Uterus (tissue), 3 donors: ENCODE measurements at regions not wholly inside any gene's neighbourhood (a gene's known extent, or its start where the extent isn't known, plus 50 kb on each side); places are given as distances from the start of the nearest gene placed in this dataset.
"Not testable (repeated sequence)": the region's sequence is repeated elsewhere in the genome, so short reads cannot be mapped to it uniquely, and the experiment has no call there.

Experiments
- DNase-seq, 2 donors: peaks; one replicate each; pipeline ENCODE4 v3.0.0-alpha.2; 2019 to 2020
- H3K27ac ChIP-seq, 2 donors: fragments of 200-600 bp; sonication (generic); 1 replicate in 1 of 2; 2 replicates in 1 of 2; pipeline ENCODE4 v1.5.1; 2016 to 2018
- H3K27me3 ChIP-seq, 2 donors: fragments of 200-600 bp; sonication (generic); one replicate each; pipeline ENCODE4 v1.5.1; 2018 to 2019; ENCODE audit warnings: control low read depth in 1 of 2
- H3K36me3 ChIP-seq, 2 donors: fragments of 200-600 bp; sonication (generic); one replicate each; pipeline ENCODE4 v1.5.1; 2019; ENCODE audit warnings: control low read depth in 1 of 2
- H3K4me1 ChIP-seq, 2 donors: fragments of 200-600 bp; sonication (generic); one replicate each; pipeline ENCODE4 v1.5.1; 2018 to 2019; ENCODE audit warnings: control low read depth in 1 of 2
- H3K4me3 ChIP-seq, 2 donors: fragments of 200-600 bp; sonication (generic); 1 replicate in 1 of 2; 2 replicates in 1 of 2; pipeline ENCODE4 v1.5.1; 2018 to 2019; ENCODE audit warnings: mild to moderate bottlenecking in 1 of 2
- H3K9me3 ChIP-seq, 2 donors: fragments of 200-600 bp; sonication (generic); one replicate each; pipeline ENCODE4 v1.5.1; 2019; ENCODE audit warnings: control low read depth in 1 of 2
- POLR2A ChIP-seq, 2 donors: fragments of 450-650 bp; IDR thresholded peaks; one replicate each; pipeline ENCODE4 v1.6.1; 2016; ENCODE audit warnings: antibody characterized with exemption in 2 of 2, mild to moderate bottlenecking in 1 of 2, moderate library complexity in 1 of 2
- intact Hi-C: fragments of 100-400 bp; cut with DNase I; formaldehyde crosslinking; loops from one replicate; pipeline ENCODE4 v1.15.1; 2023; ENCODE audit warnings: low total_unique reads
- TF ChIP-seq, protein P1 (sequence below), 4 experiments: fragments of 200-600 bp in 2 of 4; fragments of 450-650 bp in 2 of 4; sonication (generic) in 2 of 4; IDR thresholded peaks; one replicate each; pipeline ENCODE4 v1.5.1; 2016 to 2019; ENCODE audit warnings: antibody characterized with exemption in 4 of 4, mild to moderate bottlenecking in 2 of 4, moderate library complexity in 1 of 4
- donor health status: DM: yes; HTN: yes; CAD: no.

DNA sequence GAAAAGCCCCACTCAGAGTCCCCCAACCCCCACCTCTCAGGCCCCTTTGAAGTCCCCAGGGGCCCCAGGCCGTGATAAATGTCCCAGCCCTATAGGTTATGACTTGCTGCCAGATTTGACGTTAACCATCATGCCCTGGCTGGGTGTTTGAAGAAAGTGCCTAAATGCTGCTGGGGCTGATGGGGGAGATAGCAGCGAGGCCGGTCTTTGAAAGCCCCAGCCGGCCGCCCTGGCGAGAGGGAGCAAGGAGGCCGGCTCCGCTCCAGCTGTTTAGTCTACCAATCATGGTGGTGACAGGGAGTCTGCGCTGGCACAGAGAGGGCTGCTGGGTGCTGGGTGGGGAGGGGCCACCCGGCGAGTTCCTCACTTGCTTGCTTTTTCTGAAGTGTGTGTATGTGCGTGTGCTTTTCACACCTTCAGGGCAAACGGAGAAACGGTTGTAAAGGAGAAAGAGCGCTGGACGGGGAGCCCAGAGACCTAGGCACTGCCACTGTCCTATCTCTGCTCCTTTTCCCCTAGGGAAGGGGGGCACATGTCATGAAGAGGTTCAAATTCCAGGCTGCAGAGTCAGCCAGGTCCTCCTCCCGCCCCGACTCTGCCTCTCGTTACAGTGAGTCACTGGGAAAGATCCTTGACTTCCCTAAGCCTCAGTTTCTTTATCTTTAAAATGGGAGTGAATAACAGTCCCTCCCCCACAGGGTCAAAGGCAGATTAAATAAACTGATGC, 126.1 kb upstream of the HAND1 start:
- H3K4me3 ChIP-seq: no peak overlapping the region
- no peaks in the 10 kb centered on the region for H3K27me3 ChIP-seq
- intact Hi-C loops: no loop called here
- no peaks in the 10 kb centered on the region for H3K36me3 ChIP-seq
- no peak for DNase-seq
- no peak overlapping the region for H3K27ac ChIP-seq
- TF ChIP-seq, protein P1, sequence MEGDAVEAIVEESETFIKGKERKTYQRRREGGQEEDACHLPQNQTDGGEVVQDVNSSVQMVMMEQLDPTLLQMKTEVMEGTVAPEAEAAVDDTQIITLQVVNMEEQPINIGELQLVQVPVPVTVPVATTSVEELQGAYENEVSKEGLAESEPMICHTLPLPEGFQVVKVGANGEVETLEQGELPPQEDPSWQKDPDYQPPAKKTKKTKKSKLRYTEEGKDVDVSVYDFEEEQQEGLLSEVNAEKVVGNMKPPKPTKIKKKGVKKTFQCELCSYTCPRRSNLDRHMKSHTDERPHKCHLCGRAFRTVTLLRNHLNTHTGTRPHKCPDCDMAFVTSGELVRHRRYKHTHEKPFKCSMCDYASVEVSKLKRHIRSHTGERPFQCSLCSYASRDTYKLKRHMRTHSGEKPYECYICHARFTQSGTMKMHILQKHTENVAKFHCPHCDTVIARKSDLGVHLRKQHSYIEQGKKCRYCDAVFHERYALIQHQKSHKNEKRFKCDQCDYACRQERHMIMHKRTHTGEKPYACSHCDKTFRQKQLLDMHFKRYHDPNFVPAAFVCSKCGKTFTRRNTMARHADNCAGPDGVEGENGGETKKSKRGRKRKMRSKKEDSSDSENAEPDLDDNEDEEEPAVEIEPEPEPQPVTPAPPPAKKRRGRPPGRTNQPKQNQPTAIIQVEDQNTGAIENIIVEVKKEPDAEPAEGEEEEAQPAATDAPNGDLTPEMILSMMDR (IDR thresholded peaks at IDR 0.05): no peak
- no peak for TF ChIP-seq POLR2A (IDR thresholded peaks at IDR 0.05)
- H3K9me3 ChIP-seq: no peaks in the 10 kb centered on the region
- H3K4me1 ChIP-seq: no peaks in the 10 kb centered on the region

- H3K4me3 ChIP-seq: no peak overlapping the region
- H3K27ac ChIP-seq: no peak overlapping the region
- H3K9me3 ChIP-seq: no peaks in the 10 kb centered on the region
- no peaks in the 10 kb centered on the region for H3K36me3 ChIP-seq
- H3K4me1 ChIP-seq: no peaks in the 10 kb centered on the region
- TF ChIP-seq POLR2A (IDR thresholded peaks at IDR 0.05): no peak
- TF ChIP-seq, protein P1 (IDR thresholded peaks at IDR 0.05): no peak
- H3K27me3 ChIP-seq: no peaks in the 10 kb centered on the region
- DNase-seq: no peak
- intact Hi-C loops: no loop called here
These were observed 125.5 kb upstream of the HAND1 start for GRCh38 chr5:154603485-154603884.

GRCh38 chr5:154603011-154603410, 125.0 kb upstream of the HAND1 start:
- Histone ChIP-seq H3K27me3 (no peaks in the 10 kb centered on the region), H3K27ac (no peak overlapping the region), H3K4me1 (no peaks in the 10 kb centered on the region), H3K36me3 (no peaks in the 10 kb centered on the region), H3K9me3 (no peaks in the 10 kb centered on the region), H3K4me3 (no peak overlapping the region)
- TF ChIP-seq POLR2A (IDR thresholded peaks at IDR 0.05): no peak
- TF ChIP-seq, protein P1 (IDR thresholded peaks at IDR 0.05): no peak
- DNase-seq: no peak
- intact Hi-C loops: no loop called here

GRCh38 chr5:154601014-154601413, 123.0 kb upstream of the HAND1 start:
- Histone ChIP-seq H3K4me1 (no peaks in the 10 kb centered on the region), H3K27me3 (no peaks in the 10 kb centered on the region), H3K27ac (no peak overlapping the region), H3K9me3 (no peaks in the 10 kb centered on the region), H3K36me3 (no peaks in the 10 kb centered on the region), H3K4me3 (no peak overlapping the region)
- intact Hi-C loops: no loop called here
- DNase-seq: no peak
- TF ChIP-seq, protein P1 (IDR thresholded peaks at IDR 0.05): no peak
- no peak for TF ChIP-seq POLR2A (IDR thresholded peaks at IDR 0.05)

DNA sequence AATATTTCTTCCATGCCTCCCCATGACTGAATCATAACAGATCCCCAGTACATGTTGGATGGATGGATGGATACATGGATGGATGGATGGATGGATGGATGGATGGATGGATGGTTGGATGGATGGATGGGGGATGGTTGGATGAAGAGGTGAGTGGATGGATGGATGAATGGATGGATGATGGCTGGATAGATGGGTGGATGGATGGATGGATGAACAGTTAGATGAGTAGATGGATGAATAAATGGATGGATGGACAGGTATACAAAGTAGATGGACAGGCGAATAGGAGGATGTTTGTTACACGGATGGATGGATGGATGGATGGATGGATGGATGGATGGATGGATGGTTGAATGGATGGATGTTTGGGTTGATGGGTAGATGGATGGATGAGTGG, 120.0 kb upstream of the HAND1 start:
- DNase-seq: no peak
- TF ChIP-seq, protein P1 (IDR thresholded peaks at IDR 0.05): no peak
- TF ChIP-seq POLR2A (IDR thresholded peaks at IDR 0.05): no peak
- Histone ChIP-seq H3K36me3 (no peaks in the 10 kb centered on the region), H3K9me3 (no peaks in the 10 kb centered on the region), H3K4me1 (no peaks in the 10 kb centered on the region), H3K27me3 (no peaks in the 10 kb centered on the region), H3K27ac (no peak overlapping the region), H3K4me3 (no peak overlapping the region)
- intact Hi-C loops: no loop called here

- H3K4me3 ChIP-seq, H3K4me1 ChIP-seq, H3K27me3 ChIP-seq, H3K27ac ChIP-seq, intact Hi-C loops, H3K9me3 ChIP-seq, DNase-seq, H3K36me3 ChIP-seq: not testable (repeated sequence)
These were observed 118.8 kb upstream of the HAND1 start for GRCh38 chr5:154596844-154597243.
